ENCODE measurements at regions not wholly inside any gene's neighbourhood (a gene's known extent, or its start where the extent isn't known, plus 50 kb on each side); places are given as distances from the start of the nearest gene placed in this dataset.

- TF ChIP-seq POLR2A (IDR thresholded peaks at IDR 0.05) (no peak), CTCF (IDR thresholded peaks at IDR 0.05) (no peak)
Observed at GRCh38 chr2:226125176-226125883, 674.3 kb downstream of the IRS1 start.
